ENCODE measurements at regions not wholly inside any gene's neighbourhood (a gene's known extent, or its start where the extent isn't known, plus 50 kb on each side); places are given as distances from the start of the nearest gene placed in this dataset.
"Not testable (repeated sequence)": the region's sequence is repeated elsewhere in the genome, so short reads cannot be mapped to it uniquely, and the experiment has no call there.

DNA sequence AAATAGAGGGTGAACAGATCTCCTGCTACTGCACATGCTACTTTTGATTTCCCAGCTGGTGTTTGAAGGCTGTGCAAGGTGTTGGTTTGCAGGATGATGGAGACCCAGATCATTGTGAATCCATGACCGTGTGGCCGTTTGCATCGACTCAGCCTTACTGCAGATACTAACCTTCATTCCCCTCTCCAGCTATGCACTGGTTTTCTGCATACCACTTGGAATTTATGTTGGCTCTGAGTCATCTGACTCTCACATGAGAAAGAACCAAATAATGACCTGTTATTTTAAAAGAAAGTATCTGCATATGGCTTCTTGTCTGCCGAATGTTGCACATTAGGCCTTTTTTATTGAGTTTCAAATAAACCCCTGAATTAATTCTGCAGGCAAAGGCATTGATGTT lies 144.9 kb upstream of the PRKX start:
- H3K27ac ChIP-seq; H3K27me3 ChIP-seq; H3K36me3 ChIP-seq; H3K4me1 ChIP-seq (ENCODE audit: low read depth); DNase-seq (ENCODE audit: low read depth in 1 of 2, low spot score in 1 of 2); H3K9me3 ChIP-seq (ENCODE audit: low read depth); H3K4me3 ChIP-seq: not testable (repeated sequence)

- H3K27me3 ChIP-seq; DNase-seq (ENCODE audit: low read depth in 1 of 2, low spot score in 1 of 2); H3K4me1 ChIP-seq (ENCODE audit: low read depth); H3K27ac ChIP-seq; H3K9me3 ChIP-seq (ENCODE audit: low read depth); H3K36me3 ChIP-seq: not testable (repeated sequence)
- peak overlapping the region; percentile 65 for H3K4me3 ChIP-seq
Observed at GRCh38 chrX:3843522-3844145, 130.2 kb upstream of the PRKX start.

GRCh38 chrX:3842822-3843521 lies 129.5 kb upstream of the PRKX start:
- H3K27me3 ChIP-seq; H3K4me1 ChIP-seq (ENCODE audit: low read depth); H3K27ac ChIP-seq; DNase-seq (ENCODE audit: low read depth in 1 of 2, low spot score in 1 of 2); H3K9me3 ChIP-seq (ENCODE audit: low read depth); H3K36me3 ChIP-seq: not testable (repeated sequence)
- peak overlapping the region; percentile 65 for H3K4me3 ChIP-seq

- not testable (repeated sequence) for H3K4me3 ChIP-seq; DNase-seq (ENCODE audit: low read depth in 1 of 2, low spot score in 1 of 2); H3K4me1 ChIP-seq (ENCODE audit: low read depth); H3K27ac ChIP-seq; H3K36me3 ChIP-seq; H3K27me3 ChIP-seq; H3K9me3 ChIP-seq (ENCODE audit: low read depth)
Observed at GRCh38 chrX:3838754-3839153, 125.3 kb upstream of the PRKX start.

GRCh38 chrX:3837958-3838643 lies 124.7 kb upstream of the PRKX start:
- H3K36me3 ChIP-seq; DNase-seq (ENCODE audit: low read depth in 1 of 2, low spot score in 1 of 2); H3K27me3 ChIP-seq; H3K4me1 ChIP-seq (ENCODE audit: low read depth); H3K4me3 ChIP-seq; H3K9me3 ChIP-seq (ENCODE audit: low read depth); H3K27ac ChIP-seq: not testable (repeated sequence)

DNA sequence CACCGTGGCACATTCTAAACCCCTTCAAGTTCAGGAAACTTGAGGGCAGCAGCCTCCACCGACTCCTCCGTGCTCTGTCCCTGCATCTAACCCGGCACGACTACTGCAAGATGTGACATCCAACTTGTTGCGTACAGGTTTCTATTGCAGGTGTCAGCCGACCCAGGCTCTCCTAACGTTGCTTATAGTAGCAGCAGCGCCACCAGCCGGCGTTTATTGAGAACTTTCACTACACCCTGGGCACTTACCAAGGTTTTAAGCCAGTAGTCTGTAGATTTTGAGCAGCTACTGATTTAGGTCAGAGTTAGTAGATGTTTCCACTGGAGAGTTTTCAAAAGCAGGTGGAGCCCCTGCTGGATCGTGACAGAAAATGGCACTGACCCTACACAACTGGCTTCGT lies 123.8 kb upstream of the PRKX start:
- not testable (repeated sequence) for H3K27ac ChIP-seq; H3K4me1 ChIP-seq (ENCODE audit: low read depth); H3K36me3 ChIP-seq; H3K9me3 ChIP-seq (ENCODE audit: low read depth); DNase-seq (ENCODE audit: low read depth in 1 of 2, low spot score in 1 of 2); H3K27me3 ChIP-seq; H3K4me3 ChIP-seq

DNA sequence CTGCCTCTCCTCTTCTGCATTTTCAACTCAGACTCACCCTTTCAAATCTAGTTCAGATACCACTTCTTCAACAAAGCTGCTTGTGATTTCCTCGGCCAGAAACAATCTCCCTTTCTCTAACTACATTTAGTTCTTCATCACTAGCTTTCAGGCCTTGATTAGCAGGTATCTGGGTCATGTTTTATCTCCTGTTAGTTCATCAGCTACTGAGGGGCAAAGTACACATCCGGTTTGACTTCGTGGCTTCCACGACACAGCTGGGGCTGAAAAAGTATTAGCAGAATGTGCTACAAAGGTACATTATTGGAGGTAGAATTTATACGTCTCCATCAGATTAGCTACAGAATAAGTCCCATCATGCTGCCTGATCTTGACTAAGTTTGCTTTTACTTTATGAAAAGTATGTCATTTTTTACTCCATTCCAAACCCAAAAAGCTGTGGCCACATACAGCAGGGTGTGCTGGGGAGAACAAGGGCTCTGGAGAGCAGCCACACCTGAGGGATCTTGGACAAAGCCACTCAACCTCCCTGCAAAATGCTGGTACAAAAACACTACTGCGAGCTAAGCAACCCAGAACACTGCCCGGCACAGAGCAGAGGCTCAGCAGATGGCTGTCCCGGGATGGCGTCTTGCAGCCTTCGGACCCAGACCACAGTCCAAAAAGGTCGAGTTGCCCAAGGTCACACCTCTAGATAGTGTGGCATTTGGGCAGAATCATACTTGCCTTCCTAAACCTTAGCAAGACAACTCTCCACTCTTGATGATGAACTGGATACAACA lies 120.5 kb upstream of the PRKX start:
- H3K36me3 ChIP-seq; H3K27me3 ChIP-seq; H3K9me3 ChIP-seq (ENCODE audit: low read depth); H3K4me3 ChIP-seq; H3K4me1 ChIP-seq (ENCODE audit: low read depth); H3K27ac ChIP-seq; DNase-seq (ENCODE audit: low read depth in 1 of 2, low spot score in 1 of 2): not testable (repeated sequence)

GRCh38 chrX:3830020-3830419 lies 116.6 kb upstream of the PRKX start:
- not testable (repeated sequence) for H3K4me1 ChIP-seq (ENCODE audit: low read depth); H3K27me3 ChIP-seq; H3K9me3 ChIP-seq (ENCODE audit: low read depth); H3K27ac ChIP-seq; H3K36me3 ChIP-seq; DNase-seq (ENCODE audit: low read depth in 1 of 2, low spot score in 1 of 2); H3K4me3 ChIP-seq

DNA sequence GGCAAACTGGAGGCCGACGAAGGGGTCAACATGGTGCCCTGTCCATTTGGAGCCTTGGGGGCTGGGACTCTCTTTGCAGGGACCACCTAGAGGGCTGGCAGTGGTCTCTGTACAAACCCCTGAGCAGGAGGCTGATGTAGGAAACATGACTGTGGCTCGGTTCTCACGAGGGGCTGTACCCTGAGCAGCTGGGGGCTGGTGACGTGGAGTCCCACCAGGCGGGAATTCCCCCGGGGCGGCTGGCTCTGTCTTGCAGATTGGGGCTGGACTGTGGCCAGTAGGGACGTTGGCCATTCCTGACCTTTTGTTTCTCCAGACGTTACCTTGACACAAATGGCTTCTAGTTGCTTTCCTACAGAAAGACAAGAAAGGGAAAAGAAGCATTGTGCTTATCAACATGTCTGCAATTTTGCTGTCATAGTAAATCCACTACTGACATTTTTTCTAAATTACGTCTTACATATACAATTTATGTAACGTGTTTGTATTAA lies 115.6 kb upstream of the PRKX start:
- not testable (repeated sequence) for H3K9me3 ChIP-seq (ENCODE audit: low read depth); H3K4me1 ChIP-seq (ENCODE audit: low read depth); H3K27ac ChIP-seq; H3K4me3 ChIP-seq; H3K36me3 ChIP-seq; DNase-seq (ENCODE audit: low read depth in 1 of 2, low spot score in 1 of 2); H3K27me3 ChIP-seq

DNA sequence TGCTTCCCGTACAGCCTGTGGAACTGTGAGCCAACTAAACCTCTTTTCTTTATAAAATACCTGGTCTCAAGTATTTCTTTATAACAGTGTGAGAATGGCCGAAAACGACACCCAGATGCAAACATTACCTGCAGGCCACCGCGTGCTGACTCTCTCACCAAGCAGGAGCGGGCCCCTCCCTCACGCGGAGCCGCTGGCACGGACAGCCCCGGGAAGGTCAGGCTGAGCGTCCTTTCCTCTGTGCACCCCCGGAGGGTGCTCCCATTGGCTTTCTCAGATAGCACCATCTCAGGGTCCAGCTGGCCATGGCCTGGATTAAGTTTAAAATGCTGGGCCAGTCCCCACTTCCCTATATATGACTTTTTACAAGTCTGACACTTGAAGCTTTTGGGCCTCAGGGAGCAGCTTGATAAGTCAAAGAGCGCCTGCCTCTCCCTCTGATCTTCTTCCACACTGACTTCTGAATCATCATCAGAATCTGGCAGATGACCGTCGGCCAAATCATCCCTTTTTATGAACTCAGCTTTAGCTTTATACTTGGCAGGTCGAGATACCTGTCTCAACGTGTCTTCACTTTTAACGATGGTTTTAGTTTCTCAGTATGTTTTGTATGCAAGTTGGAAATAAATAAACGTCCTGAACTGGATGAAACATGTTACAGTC lies 115.1 kb upstream of the PRKX start:
- DNase-seq (ENCODE audit: low read depth in 1 of 2, low spot score in 1 of 2); H3K27ac ChIP-seq; H3K9me3 ChIP-seq (ENCODE audit: low read depth); H3K4me1 ChIP-seq (ENCODE audit: low read depth); H3K4me3 ChIP-seq; H3K36me3 ChIP-seq; H3K27me3 ChIP-seq: not testable (repeated sequence)

GRCh38 chrX:3824008-3824407 lies 110.6 kb upstream of the PRKX start:
- not testable (repeated sequence) for DNase-seq (ENCODE audit: low read depth in 1 of 2, low spot score in 1 of 2); H3K4me1 ChIP-seq (ENCODE audit: low read depth); H3K9me3 ChIP-seq (ENCODE audit: low read depth); H3K4me3 ChIP-seq; H3K27ac ChIP-seq; H3K27me3 ChIP-seq
- peaks cover 16% of the 10 kb centered on the region for H3K36me3 ChIP-seq

Data from cardiac muscle cell (in vitro differentiated cells and primary cell).